WTC11 (cell line): ENCODE measurements at regions not wholly inside any gene's neighbourhood (a gene's known extent, or its start where the extent isn't known, plus 50 kb on each side); places are given as distances from the start of the nearest gene placed in this dataset.

ENCODE experiments used
- ATAC-seq: fragments of 200-7000 bp; cut with Tn5 transposase; 2 replicates; pipeline ENCODE4 v1.10.0; 2021; ENCODE audit warnings: mild to moderate bottlenecking, moderate library complexity
- CTCF ChIA-PET: fragments of 300-600 bp; sonication (Branson Sonifier 250); formaldehyde crosslinking; loops from one replicate; lab custom pipeline; 2021; ENCODE audit warnings: antibody characterized with exemption; lab: Charles Lee
- POLR2A ChIA-PET: fragments of 350-600 bp; sonication (Branson Sonifier 250); formaldehyde crosslinking; loops from one replicate; lab custom pipeline; 2021; ENCODE audit warnings: antibody characterized with exemption; lab: Charles Lee
- DNase-seq: peaks from one replicate; pipeline ENCODE4 v3.0.0; 2021; ENCODE audit warnings: low spot score
- H3K27ac Mint-ChIP-seq: 2 replicates; pipeline ENCODE4 v1.8.0; 2021; ENCODE audit warnings: mixed read lengths
- H3K27me3 Mint-ChIP-seq: 2 replicates; pipeline ENCODE4 v1.8.0; 2021; ENCODE audit warnings: low read depth, mild to moderate bottlenecking, moderate library complexity, mixed read lengths
- H3K36me3 Mint-ChIP-seq: 2 replicates; pipeline ENCODE4 v1.8.0; 2021; ENCODE audit warnings: mixed read lengths
- H3K4me1 Mint-ChIP-seq: 2 replicates; pipeline ENCODE4 v1.8.0; 2022; ENCODE audit warnings: mixed read lengths
- H3K4me3 Mint-ChIP-seq: 2 replicates; pipeline ENCODE4 v1.8.0; 2021; ENCODE audit warnings: mild to moderate bottlenecking, moderate library complexity, mixed read lengths
- H3K9me3 Mint-ChIP-seq: 2 replicates; pipeline ENCODE4 v1.8.0; 2021; ENCODE audit warnings: mixed read lengths
- ARID4B ChIP-seq: sonication (generic); formaldehyde crosslinking; IDR thresholded peaks from 2 replicates; pipeline ENCODE4 v1.8.0; 2023; ENCODE audit warnings: missing genetic modification reagents, mild to moderate bottlenecking, borderline replicate concordance
- E2F5 ChIP-seq: sonication (generic); formaldehyde crosslinking; IDR thresholded peaks from 2 replicates; pipeline ENCODE4 v1.8.1; 2022; ENCODE audit warnings: mild to moderate bottlenecking, moderate library complexity, missing genetic modification reagents
- FOXJ3 ChIP-seq: sonication (generic); formaldehyde crosslinking; IDR thresholded peaks from 2 replicates; pipeline ENCODE4 v1.9.0; 2021; ENCODE audit warnings: missing genetic modification reagents, mild to moderate bottlenecking, borderline replicate concordance
- FOXP4 ChIP-seq: sonication (generic); formaldehyde crosslinking; IDR thresholded peaks from 2 replicates; pipeline ENCODE4 v1.8.0; 2022; ENCODE audit warnings: mild to moderate bottlenecking, missing genetic modification reagents
- JUN ChIP-seq: sonication (generic); formaldehyde crosslinking; IDR thresholded peaks from 2 replicates; pipeline ENCODE4 v1.8.0; 2023; ENCODE audit warnings: mild to moderate bottlenecking, missing genetic modification reagents
- NR2C2 ChIP-seq: sonication (generic); formaldehyde crosslinking; IDR thresholded peaks from 2 replicates; pipeline ENCODE4 v1.8.0; 2022; ENCODE audit warnings: mild to moderate bottlenecking, missing genetic modification reagents
- NR3C1 ChIP-seq: sonication (generic); formaldehyde crosslinking; conservative IDR thresholded peaks from 2 replicates; pipeline ENCODE4 v1.8.1; 2023; ENCODE audit warnings: low read depth, mild to moderate bottlenecking, missing genetic modification reagents
- TEAD4 ChIP-seq: sonication (generic); formaldehyde crosslinking; IDR thresholded peaks from 2 replicates; pipeline ENCODE4 v1.8.0; 2022; ENCODE audit warnings: mild to moderate bottlenecking, missing genetic modification reagents
- TP53 ChIP-seq: sonication (generic); formaldehyde crosslinking; IDR thresholded peaks from 2 replicates; pipeline ENCODE4 v1.8.1; 2023; ENCODE audit warnings: mild to moderate bottlenecking, missing genetic modification reagents
- ZNF396 ChIP-seq: fragments of 250-450 bp; sonication (Bioruptor Pico); IDR thresholded peaks from 2 replicates; pipeline ENCODE4 v1.8.0; 2021; ENCODE audit warnings: mild to moderate bottlenecking, moderate library complexity, borderline replicate concordance
- TF ChIP-seq, protein P1 (sequence below): sonication (generic); formaldehyde crosslinking; IDR thresholded peaks from 2 replicates; pipeline ENCODE4 v1.8.1; 2022; ENCODE audit warnings: low read depth, missing genetic modification reagents, borderline replicate concordance
- TF ChIP-seq, protein P2 (sequence below): fragments of 250-450 bp; sonication (Bioruptor Pico); IDR thresholded peaks from 2 replicates; pipeline ENCODE4 v1.9.0; 2021; ENCODE audit warnings: mild to moderate bottlenecking, borderline replicate concordance
- TF ChIP-seq, protein P3 (sequence below): sonication (generic); formaldehyde crosslinking; conservative IDR thresholded peaks from 2 replicates; pipeline ENCODE4 v1.8.1; 2022; ENCODE audit warnings: mild to moderate bottlenecking, missing genetic modification reagents
- TF ChIP-seq, protein P4 (sequence below): sonication (generic); formaldehyde crosslinking; IDR thresholded peaks from 2 replicates; pipeline ENCODE4 v1.8.1; 2023; ENCODE audit warnings: mild to moderate bottlenecking, missing genetic modification reagents, moderate library complexity
- TF ChIP-seq, protein P5 (sequence below): sonication (generic); formaldehyde crosslinking; IDR thresholded peaks from 2 replicates; pipeline ENCODE4 v1.8.1; 2023; ENCODE audit warnings: mild to moderate bottlenecking, missing genetic modification reagents, moderate library complexity

DNA sequence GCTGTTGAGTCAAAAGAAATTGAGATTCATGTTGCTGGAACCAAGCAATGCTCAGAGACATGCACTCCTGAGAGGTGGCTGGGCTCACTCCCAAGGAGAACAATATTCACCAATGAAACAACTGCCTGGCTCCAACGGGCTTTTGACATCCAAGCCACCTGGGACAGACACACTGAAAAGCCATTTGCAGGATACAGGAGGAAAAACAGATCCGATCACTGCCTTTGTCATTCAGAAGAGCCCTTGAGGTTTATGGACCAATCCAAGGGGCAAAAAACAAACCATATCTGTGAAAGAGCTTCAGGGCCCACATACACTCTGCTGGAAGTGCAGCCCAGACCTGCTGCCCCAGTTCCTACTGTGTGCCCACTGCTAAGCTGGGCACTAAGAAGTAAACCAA is 277.5 kb downstream of the NUAK1 start:
- no peak for DNase-seq
- Mint-ChIP-seq H3K36me3 (no peaks in the 10 kb centered on the region; the same call in 1 of the 2 replicates), H3K27ac (no peak overlapping the region), H3K4me1 (peaks cover 11% of the 10 kb centered on the region), H3K27me3 (peaks cover 5% of the 10 kb centered on the region; the same call in 1 of the 2 replicates), H3K4me3 (no peak overlapping the region), H3K9me3 (peaks cover 23% of the 10 kb centered on the region)
- ChIA-PET POLR2A (no interaction called here), CTCF (no interaction called here)
- no peak for TF ChIP-seq TP53 (CRISPR knock-in tag)
- TF ChIP-seq, protein P1, sequence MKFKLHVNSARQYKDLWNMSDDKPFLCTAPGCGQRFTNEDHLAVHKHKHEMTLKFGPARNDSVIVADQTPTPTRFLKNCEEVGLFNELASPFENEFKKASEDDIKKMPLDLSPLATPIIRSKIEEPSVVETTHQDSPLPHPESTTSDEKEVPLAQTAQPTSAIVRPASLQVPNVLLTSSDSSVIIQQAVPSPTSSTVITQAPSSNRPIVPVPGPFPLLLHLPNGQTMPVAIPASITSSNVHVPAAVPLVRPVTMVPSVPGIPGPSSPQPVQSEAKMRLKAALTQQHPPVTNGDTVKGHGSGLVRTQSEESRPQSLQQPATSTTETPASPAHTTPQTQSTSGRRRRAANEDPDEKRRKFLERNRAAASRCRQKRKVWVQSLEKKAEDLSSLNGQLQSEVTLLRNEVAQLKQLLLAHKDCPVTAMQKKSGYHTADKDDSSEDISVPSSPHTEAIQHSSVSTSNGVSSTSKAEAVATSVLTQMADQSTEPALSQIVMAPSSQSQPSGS (CRISPR knock-in tag), result no peak
- ATAC-seq, result peak; percentile 71

- H3K27me3 Mint-ChIP-seq, result peaks cover 5% of the 10 kb centered on the region; the same call in 1 of the 2 replicates
- no peak overlapping the region for H3K27ac Mint-ChIP-seq
- H3K4me1 Mint-ChIP-seq, result peaks cover 11% of the 10 kb centered on the region
- ATAC-seq (no peak), DNase-seq (no peak)
- no peak overlapping the region for H3K4me3 Mint-ChIP-seq
- no peaks in the 10 kb centered on the region; the same call in 1 of the 2 replicates for H3K36me3 Mint-ChIP-seq
- H3K9me3 Mint-ChIP-seq, result peaks cover 19% of the 10 kb centered on the region
- CTCF ChIA-PET, result no interaction called here
- POLR2A ChIA-PET, result no interaction called here
- TF ChIP-seq, protein P2, sequence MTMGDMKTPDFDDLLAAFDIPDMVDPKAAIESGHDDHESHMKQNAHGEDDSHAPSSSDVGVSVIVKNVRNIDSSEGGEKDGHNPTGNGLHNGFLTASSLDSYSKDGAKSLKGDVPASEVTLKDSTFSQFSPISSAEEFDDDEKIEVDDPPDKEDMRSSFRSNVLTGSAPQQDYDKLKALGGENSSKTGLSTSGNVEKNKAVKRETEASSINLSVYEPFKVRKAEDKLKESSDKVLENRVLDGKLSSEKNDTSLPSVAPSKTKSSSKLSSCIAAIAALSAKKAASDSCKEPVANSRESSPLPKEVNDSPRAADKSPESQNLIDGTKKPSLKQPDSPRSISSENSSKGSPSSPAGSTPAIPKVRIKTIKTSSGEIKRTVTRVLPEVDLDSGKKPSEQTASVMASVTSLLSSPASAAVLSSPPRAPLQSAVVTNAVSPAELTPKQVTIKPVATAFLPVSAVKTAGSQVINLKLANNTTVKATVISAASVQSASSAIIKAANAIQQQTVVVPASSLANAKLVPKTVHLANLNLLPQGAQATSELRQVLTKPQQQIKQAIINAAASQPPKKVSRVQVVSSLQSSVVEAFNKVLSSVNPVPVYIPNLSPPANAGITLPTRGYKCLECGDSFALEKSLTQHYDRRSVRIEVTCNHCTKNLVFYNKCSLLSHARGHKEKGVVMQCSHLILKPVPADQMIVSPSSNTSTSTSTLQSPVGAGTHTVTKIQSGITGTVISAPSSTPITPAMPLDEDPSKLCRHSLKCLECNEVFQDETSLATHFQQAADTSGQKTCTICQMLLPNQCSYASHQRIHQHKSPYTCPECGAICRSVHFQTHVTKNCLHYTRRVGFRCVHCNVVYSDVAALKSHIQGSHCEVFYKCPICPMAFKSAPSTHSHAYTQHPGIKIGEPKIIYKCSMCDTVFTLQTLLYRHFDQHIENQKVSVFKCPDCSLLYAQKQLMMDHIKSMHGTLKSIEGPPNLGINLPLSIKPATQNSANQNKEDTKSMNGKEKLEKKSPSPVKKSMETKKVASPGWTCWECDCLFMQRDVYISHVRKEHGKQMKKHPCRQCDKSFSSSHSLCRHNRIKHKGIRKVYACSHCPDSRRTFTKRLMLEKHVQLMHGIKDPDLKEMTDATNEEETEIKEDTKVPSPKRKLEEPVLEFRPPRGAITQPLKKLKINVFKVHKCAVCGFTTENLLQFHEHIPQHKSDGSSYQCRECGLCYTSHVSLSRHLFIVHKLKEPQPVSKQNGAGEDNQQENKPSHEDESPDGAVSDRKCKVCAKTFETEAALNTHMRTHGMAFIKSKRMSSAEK (CRISPR knock-in tag), result no peak
- TF ChIP-seq, protein P3, sequence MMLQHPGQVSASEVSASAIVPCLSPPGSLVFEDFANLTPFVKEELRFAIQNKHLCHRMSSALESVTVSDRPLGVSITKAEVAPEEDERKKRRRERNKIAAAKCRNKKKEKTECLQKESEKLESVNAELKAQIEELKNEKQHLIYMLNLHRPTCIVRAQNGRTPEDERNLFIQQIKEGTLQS (CRISPR knock-in tag), result no peak
- TF ChIP-seq, protein P4, sequence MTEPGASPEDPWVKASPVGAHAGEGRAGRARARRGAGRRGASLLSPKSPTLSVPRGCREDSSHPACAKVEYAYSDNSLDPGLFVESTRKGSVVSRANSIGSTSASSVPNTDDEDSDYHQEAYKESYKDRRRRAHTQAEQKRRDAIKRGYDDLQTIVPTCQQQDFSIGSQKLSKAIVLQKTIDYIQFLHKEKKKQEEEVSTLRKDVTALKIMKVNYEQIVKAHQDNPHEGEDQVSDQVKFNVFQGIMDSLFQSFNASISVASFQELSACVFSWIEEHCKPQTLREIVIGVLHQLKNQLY, result no peak
- TF ChIP-seq NR2C2 (CRISPR knock-in tag), result no peak
- TF ChIP-seq FOXJ3, result no peak
- TF ChIP-seq, protein P5, sequence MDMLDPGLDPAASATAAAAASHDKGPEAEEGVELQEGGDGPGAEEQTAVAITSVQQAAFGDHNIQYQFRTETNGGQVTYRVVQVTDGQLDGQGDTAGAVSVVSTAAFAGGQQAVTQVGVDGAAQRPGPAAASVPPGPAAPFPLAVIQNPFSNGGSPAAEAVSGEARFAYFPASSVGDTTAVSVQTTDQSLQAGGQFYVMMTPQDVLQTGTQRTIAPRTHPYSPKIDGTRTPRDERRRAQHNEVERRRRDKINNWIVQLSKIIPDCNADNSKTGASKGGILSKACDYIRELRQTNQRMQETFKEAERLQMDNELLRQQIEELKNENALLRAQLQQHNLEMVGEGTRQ (CRISPR knock-in tag), result no peak
- TF ChIP-seq E2F5 (CRISPR knock-in tag), result no peak
- no peak for TF ChIP-seq NR3C1 (CRISPR knock-in tag)
Observed at GRCh38 chr12:105862163-105862821, 276.5 kb downstream of the NUAK1 start.

- Mint-ChIP-seq H3K4me3 (no peak overlapping the region), H3K36me3 (no peaks in the 10 kb centered on the region; the same call in 1 of the 2 replicates), H3K27me3 (peaks cover 5% of the 10 kb centered on the region; the same call in 1 of the 2 replicates), H3K4me1 (peaks cover 11% of the 10 kb centered on the region), H3K9me3 (peaks cover 15% of the 10 kb centered on the region), H3K27ac (no peak overlapping the region)
- no peak for TF ChIP-seq ZNF396 (CRISPR knock-in tag)
- no peak for TF ChIP-seq JUN (CRISPR knock-in tag)
- no peak for TF ChIP-seq TEAD4 (CRISPR knock-in tag)
- no peak for TF ChIP-seq ARID4B
- TF ChIP-seq FOXP4 (CRISPR knock-in tag), result no peak
- ChIA-PET POLR2A (interaction anchor here (0.8 kb wide), 1 partner anchor 43 kb away, joined by 3 read pairs; no protein-coding TSS in a partner anchor), CTCF (no interaction called here)
- ATAC-seq (no peak), DNase-seq (no peak)
Observed at GRCh38 chr12:105864316-105864715, 274.4 kb downstream of the NUAK1 start.
